GM21619 (cell line): ENCODE measurements at regions not wholly inside any gene's neighbourhood (a gene's known extent, or its start where the extent isn't known, plus 50 kb on each side); places are given as distances from the start of the nearest gene placed in this dataset.
"Not testable (repeated sequence)": the region's sequence is repeated elsewhere in the genome, so short reads cannot be mapped to it uniquely, and the experiment has no call there.

Source experiments
- ATAC-seq: cut with Tn5 transposase; IDR thresholded peaks from one replicate; pipeline ENCODE4 v1.9.1; 2021; ENCODE audit not compliant: unreplicated experiment

- no peak for ATAC-seq
These were observed 1156.1 kb downstream of the FAT4 start for GRCh38 chr4:126470862-126471261.

- ATAC-seq: no peak
These were observed 1157.0 kb upstream of the INTU start for GRCh38 chr4:126475730-126476129.

GRCh38 chr4:126479709-126480108, 1153.0 kb upstream of the INTU start:
- ATAC-seq: no peak

- ATAC-seq: no peak
These were observed 1150.4 kb upstream of the INTU start for GRCh38 chr4:126482311-126482710.

GRCh38 chr4:126486377-126486776, 1146.4 kb upstream of the INTU start:
- no peak for ATAC-seq

- no peak for ATAC-seq
These were observed 1142.8 kb upstream of the INTU start for GRCh38 chr4:126489826-126490463.

GRCh38 chr4:126495163-126495752, 1137.5 kb upstream of the INTU start:
- no peak for ATAC-seq

GRCh38 chr4:126512979-126513378, 1119.8 kb upstream of the INTU start:
- no peak for ATAC-seq

GRCh38 chr4:126513596-126513995, 1119.2 kb upstream of the INTU start:
- no peak for ATAC-seq

GRCh38 chr4:126520731-126521130, 1112.0 kb upstream of the INTU start:
- no peak for ATAC-seq

- not testable (repeated sequence) for ATAC-seq
These were observed 1107.4 kb upstream of the INTU start for GRCh38 chr4:126525400-126525799.

- ATAC-seq: no peak
These were observed 1106.4 kb upstream of the INTU start for GRCh38 chr4:126526335-126526734.

GRCh38 chr4:126529997-126530396, 1102.8 kb upstream of the INTU start:
- no peak for ATAC-seq

- ATAC-seq: no peak
These were observed 1101.7 kb upstream of the INTU start for GRCh38 chr4:126530996-126531585.

GRCh38 chr4:126532527-126532926, 1100.2 kb upstream of the INTU start:
- no peak for ATAC-seq

- no peak for ATAC-seq
These were observed 1099.5 kb upstream of the INTU start for GRCh38 chr4:126533146-126533805.

GRCh38 chr4:126539771-126540170, 1093.0 kb upstream of the INTU start:
- ATAC-seq: no peak

- no peak for ATAC-seq
These were observed 1090.9 kb upstream of the INTU start for GRCh38 chr4:126541820-126542219.

- ATAC-seq: no peak
These were observed 1088.5 kb upstream of the INTU start for GRCh38 chr4:126544276-126544675.

- ATAC-seq: not testable (repeated sequence)
These were observed 1086.6 kb upstream of the INTU start for GRCh38 chr4:126546197-126546596.

- ATAC-seq: no peak
These were observed 1085.4 kb upstream of the INTU start for GRCh38 chr4:126547352-126547751.

GRCh38 chr4:126548890-126549289, 1083.9 kb upstream of the INTU start:
- no peak for ATAC-seq
